Gastroesophageal sphincter (tissue), 3 donors: ENCODE measurements at regions not wholly inside any gene's neighbourhood (a gene's known extent, or its start where the extent isn't known, plus 50 kb on each side); places are given as distances from the start of the nearest gene placed in this dataset.

Experiments used
- CTCF ChIP-seq, 4 experiments: fragments of 200-600 bp in 2 of 4; fragments of 450-650 bp in 2 of 4; sonication (generic) in 1 of 4; IDR thresholded peaks; one replicate each; pipeline ENCODE4 v1.5.1; 2017 to 2019; ENCODE audit warnings: antibody characterized with exemption in 4 of 4, mild to moderate bottlenecking in 2 of 4, moderate library complexity in 2 of 4
- POLR2A ChIP-seq, 2 donors: fragments of 450-650 bp; IDR thresholded peaks; one replicate each; pipeline ENCODE4 v1.6.1; 2017; ENCODE audit warnings: antibody characterized with exemption in 2 of 2, mild to moderate bottlenecking in 2 of 2, moderate library complexity in 1 of 2

- no peak for TF ChIP-seq CTCF (IDR thresholded peaks at IDR 0.05)
- no peak for TF ChIP-seq POLR2A (IDR thresholded peaks at IDR 0.05)
Measured at GRCh38 chr9:86613943-86614342, 259.7 kb upstream of the TUT7 start.
